Nucleus accumbens (tissue), 56 donors: ENCODE measurements at regions not wholly inside any gene's neighbourhood (a gene's known extent, or its start where the extent isn't known, plus 50 kb on each side); places are given as distances from the start of the nearest gene placed in this dataset.

Source experiments
- DNase-seq, 56 donors: peaks; one replicate each; lab custom pipeline; 2025; lab: John Stamatoyannopoulos, UW

DNA sequence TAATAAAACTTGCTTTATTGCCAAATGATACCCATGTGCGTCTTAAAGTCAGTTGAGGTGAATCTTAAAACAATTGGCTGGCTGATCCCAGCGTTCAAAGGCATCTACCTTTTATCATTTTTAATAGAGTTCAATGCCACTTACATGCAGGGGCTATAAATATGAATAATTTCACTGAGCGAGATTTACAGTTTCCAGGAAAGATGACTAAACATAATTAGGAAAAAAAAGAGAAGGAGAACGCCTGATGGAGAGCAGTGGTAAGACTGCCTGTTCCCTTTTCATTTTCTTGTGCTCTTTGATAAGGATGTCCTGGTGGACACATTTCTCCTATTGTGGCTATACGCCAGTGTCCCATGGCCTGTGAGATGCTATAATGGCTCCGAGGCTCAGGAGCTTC is 139.9 kb upstream of the SLC22A23 start:
- DNase-seq = no peak

DNA sequence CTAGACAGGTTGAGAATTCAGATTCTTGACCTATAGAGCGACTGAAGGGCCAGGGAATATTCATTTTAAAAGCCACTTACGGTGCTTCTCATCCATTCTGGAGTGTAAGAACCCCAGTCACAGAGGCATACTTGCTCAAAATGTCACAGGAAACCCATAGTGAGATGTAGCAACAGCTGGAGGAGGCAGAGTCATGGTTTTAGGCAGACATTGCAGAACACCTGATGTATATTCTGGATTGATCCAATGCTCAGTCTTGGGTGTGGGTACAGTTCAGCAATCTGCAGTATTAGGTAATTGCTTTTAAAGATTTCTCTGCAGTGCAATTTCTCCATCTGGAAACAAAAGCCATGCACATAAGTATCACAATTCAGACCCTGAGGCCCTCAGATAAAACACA is 137.4 kb upstream of the SLC22A23 start:
- no peak for DNase-seq

DNA sequence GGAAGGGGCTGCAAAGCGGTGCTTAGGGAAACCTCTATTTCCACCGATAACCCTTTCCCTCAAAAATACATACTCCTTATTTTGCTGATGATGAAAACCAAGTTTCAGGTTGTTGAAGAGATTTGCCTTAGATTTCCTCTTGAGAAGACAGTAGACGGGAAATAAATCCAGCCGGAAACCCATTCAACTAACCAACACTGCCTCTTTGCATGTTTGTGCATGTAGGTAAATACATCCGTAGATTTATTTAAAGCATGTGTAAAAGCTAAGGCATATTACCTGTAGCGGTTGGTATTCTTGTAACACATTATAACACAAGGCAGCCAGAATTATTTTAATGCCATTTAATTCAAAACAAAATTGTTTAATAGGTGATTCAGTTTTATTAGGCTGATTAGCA is 136.3 kb upstream of the SLC22A23 start:
- no peak for DNase-seq

DNA sequence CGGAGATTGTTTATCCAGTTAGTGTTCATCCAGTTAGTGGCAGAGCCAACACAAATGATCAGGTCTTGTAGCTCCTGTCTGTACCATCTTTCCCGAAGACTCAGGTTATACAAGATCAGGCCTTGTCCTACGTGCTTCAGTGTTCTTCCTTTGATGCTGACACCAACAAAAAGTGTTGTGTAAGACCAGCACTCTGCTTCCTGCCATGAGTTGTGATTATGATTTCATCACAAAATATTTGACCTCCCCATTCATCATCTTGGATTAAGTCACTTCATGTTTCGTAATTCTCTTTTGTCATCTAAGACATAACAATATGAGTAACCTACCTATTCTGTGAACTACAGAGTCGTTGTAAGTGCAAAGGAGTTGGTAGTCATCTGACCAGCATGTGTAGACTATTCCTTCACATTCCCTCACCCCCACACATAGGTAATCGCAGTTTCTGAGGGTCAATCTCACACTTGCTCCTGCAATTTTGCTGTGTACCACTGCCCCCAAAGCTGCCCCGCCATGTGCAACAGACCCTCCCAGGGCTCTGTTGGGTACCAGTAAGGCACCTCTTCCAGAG is 135.6 kb upstream of the SLC22A23 start:
- no peak for DNase-seq

DNA sequence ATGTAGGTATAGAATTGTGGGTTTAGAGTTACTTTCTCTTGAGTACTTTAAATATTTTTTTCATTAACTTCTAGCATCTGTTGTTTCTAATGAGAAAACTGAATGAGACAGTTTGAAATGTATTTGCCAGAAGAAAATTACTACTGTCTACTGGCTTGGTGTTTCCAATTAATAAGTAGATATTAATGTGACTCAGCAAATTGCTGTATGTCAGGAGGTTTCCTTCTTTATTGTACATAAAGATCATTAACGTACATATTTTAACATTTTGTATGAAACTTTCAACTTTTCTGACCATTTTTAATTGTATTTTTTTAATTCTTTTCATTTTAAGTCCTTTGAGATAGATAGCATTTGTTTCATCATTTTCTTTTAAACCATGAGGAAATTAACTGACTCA is 135.1 kb upstream of the SLC22A23 start:
- no peak for DNase-seq

DNA sequence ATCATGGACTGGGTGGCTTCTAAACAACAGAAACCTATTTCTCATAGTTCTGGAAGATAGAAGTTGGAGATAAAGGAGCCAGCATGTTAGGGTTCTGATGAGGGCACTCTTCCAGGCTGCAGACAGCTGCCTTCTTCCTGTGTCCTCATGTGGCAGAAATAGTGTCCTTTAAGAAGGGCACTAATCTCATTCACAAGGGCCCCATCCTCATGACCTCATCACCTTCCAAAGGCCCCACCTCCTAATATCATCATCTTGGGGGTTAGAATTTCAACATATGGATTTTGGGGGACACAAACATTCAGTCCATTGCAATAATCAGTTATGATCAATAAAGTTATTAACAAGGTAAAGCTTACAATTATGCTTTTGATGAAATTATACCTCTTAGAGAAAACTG is 130.8 kb upstream of the SLC22A23 start:
- DNase-seq = no peak

DNA sequence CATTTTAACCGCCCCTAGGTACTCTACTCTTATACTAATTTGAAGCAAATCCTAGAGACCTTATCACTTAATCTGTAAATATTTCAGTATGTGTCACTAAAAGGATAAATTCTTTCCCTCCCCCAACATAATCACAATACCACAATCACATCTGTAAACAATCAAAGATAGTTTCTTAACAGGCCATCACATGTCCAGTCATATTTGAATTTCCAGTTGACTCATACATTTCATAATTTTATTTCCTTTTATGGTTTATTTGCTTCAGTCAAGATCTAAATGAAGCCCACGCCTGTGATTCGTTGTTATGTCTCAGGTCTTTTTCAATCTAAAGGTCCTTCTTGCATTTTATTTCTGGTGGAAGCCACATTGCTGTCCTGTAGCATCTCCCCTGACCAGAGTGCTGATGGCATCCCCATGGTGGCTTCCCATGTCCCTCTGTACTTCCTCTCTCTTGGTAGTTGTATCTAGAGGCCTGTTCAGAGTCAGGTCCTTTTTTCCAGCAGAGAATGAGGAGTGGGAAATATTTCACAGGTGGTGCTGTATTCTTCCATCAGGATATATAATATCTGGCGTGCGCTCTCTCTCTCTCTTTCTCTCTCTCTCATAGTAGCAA is 128.6 kb upstream of the SLC22A23 start:
- no peak for DNase-seq

DNA sequence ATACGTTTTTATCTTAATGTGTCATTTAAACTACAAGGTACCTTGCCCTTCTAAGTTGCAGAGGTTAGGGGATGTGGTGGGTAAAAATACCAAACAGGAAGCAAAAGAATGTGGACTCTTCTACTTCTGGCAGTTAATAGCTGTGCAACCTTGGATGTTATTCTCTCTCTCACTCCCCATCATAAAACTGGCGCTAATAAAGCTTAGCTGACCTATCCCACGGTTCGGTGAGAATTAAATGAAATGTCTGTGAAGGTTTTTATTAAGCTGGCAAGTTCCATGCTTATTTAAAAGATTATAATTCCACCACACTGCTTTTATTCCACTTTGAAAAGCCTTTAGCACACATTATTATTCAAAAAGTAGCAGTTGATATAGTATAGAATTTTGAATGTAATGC is 127.8 kb upstream of the SLC22A23 start:
- DNase-seq = no peak

DNA sequence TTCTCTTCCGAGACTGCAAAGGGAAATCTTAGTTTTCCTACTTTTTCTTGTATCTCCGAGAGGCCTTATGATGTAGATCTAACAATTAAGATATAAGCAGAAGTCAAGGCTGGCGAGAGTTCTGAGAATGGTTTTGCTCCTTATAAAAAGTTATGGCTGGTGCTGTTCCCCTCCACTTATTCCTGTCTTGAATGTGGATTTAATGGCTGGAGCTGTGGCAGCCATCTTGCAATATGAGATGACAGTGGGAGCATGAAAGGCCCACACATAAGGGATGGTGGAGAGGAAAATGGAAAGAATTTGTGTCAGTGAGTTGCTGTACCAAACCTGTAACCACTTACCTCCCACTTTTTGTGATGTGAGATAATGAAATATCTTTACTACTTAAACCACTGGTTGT is 124.6 kb upstream of the SLC22A23 start:
- no peak for DNase-seq

DNA sequence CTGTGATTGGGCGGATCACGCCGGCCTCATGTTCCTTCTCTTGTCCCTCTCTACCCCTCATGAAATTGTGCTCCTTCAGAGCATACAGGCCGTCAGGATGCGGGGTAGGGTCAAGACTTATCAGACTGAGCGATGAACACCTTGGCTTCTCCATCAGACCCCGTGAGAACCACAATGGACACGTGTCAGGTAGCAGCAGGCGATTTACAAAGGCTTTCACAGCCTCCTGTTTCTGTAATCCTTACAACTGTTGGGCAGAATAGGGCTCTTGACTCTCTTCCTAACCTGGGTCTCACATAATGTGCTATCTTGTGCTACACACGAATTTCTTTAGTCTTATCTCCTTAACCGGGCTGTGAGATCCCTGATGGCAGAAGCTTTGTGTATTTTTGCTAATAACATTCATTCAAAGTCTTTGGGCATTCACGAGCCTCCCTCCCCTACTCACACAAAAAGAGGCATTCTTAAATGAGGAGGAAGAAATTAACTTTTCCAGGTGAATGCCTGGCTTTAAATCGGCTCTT is 122.9 kb upstream of the SLC22A23 start:
- DNase-seq = no peak

DNA sequence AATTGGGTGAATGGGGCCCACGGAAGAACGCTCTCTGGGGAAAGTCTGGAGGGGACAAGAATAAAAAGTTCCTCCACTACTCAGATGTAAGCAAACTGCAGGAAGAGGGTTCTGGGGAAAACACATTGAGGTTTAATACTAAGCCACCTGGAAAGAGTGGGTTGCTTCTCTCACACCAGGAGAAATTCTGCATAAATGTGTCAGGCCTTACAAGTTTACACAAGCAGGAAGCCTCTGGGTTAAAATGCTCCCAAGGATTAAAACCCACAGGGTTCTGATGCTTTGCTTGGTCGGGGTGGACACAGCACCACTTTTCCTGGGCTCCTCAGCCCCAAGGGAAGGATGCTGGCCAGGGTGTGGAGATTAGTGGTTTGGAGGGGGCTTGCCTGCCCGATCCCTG is 122.1 kb upstream of the SLC22A23 start:
- DNase-seq = no peak

DNA sequence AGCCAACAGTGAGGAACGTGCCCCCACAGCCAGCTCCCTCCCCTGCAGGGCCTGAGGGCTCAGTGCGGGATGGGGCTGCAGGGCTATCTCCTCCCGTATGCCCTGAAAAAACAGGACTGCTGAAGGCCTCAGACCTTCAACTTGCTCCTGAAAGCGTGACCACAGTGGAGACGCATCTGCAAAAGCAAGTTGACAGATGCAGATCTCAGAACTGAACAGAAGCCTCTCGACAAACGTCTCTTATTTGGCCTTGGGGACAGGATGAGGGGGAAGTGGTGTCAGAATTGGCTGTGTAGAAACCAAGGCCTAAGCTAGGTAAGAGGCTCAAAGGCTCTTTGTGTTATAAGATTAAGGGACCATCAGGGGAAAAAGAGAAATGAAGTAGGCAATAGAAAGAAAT is 120.7 kb upstream of the SLC22A23 start:
- no peak for DNase-seq

DNA sequence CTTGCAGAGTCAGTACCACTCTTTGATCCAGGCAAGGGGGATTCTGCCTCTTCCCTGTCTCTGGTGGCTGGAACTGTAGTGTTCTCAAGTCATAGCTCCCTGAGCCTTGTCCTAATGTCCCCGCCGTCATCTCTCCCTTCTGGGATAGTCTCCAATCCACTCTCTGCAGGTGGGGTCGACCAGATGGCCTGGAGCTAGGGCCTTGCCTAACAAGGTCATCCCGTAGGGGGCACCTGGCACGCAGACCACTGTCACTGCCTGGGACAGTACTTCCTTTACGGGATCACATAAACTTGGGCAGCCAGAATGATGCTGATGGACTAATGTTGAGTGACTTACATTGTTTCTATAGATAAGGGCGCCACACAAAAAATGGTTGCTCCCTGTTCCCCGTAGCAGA is 118.9 kb upstream of the SLC22A23 start:
- no peak for DNase-seq

DNA sequence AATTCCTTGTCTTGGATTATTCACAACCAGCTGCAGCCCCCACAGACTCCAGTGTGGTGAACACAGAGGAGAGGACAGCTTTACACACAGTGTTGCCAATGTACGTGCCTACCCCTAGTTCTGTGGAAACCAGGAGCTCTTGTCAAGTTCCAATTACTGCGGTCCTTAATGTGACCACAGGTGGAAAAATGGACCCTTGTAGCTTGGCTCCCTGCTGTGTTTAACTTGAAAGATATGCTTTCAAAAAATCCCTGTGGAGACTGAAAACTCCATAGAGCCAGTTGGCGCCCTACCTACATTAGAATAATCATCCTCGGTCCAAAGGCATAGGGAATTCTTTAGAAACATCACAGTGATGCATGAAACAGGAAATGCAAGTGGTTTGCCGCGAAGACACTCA is 118.3 kb upstream of the SLC22A23 start:
- no peak for DNase-seq

DNA sequence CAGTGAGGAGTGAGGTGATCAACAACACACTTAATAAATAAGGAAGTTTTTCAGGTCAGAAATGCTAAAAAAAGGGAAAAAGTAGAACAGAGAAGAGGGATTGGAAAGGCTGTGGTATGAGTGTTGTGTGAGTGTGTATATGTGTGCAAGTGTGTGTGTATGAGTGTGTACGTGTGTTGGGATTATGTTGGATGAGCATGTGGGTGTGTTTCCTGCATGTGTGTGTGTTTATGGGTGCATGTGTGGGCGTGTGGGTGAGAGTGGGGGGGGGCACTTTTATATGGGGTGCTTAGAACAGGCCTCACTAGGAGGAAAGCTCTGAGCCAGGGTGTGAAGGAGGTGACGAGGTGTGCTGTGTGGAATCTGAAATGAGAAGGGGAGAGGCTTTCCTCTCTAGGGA is 116.8 kb upstream of the SLC22A23 start:
- DNase-seq = no peak

DNA sequence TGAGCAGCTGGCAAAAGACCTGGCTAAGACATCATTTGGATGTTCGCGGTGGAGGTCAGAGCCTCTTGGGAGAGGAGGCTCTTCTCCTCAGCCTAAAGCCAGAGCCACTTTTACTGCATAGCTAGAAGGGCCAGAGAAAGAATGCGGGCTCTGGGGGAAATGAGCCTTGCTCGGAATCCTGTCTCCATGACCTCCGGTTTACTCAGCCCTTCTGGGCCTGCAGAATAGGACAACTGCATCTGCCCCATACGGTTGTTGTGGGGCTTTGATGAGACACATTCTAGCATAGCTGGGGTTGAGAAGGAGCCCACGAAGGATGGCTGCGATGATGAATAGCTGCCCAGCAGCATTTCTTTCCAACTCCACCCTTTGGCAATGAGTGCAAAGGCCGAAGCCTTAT is 115.0 kb upstream of the SLC22A23 start:
- no peak for DNase-seq

DNA sequence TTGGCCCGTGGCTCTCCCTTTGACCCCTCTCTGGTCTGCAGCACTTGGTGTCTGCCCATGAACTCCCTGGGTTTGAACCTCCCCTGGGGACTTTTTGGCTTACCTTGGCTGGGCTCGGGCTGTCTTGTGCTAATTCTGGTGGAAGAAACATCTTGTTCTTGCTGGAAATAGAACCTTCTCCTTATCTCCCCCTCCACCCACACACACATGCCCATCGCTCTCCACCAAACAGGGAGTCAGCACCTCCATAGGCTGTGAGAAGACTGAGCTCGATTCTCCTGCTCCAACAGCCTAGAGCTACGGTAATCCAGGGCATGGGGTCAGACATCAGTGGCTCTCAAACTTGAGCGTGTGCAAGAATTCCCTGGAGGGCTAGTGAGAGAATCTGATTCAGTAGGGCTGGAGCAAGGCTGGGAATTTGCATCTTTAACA is 114.4 kb upstream of the SLC22A23 start:
- DNase-seq = no peak

DNA sequence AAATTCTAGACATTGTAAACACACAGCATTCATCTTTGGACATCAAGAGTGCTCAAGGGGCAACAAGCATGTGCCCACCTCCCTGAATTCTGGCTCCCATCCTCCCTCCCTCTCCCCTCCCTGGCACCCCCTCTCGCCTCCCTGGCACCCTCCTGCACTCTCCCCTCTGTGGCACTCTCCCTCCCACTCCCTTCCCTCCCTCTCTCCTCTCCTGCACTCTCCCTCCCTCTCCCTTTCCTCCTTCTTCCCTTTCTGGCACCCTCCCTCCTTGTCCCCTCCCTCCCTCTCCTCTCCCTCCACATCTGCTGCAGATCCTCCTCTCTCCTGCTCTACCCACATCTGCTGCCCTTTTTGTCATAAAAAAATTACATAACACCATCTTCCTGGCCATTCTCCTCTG is 113.0 kb upstream of the SLC22A23 start:
- DNase-seq = no peak

DNA sequence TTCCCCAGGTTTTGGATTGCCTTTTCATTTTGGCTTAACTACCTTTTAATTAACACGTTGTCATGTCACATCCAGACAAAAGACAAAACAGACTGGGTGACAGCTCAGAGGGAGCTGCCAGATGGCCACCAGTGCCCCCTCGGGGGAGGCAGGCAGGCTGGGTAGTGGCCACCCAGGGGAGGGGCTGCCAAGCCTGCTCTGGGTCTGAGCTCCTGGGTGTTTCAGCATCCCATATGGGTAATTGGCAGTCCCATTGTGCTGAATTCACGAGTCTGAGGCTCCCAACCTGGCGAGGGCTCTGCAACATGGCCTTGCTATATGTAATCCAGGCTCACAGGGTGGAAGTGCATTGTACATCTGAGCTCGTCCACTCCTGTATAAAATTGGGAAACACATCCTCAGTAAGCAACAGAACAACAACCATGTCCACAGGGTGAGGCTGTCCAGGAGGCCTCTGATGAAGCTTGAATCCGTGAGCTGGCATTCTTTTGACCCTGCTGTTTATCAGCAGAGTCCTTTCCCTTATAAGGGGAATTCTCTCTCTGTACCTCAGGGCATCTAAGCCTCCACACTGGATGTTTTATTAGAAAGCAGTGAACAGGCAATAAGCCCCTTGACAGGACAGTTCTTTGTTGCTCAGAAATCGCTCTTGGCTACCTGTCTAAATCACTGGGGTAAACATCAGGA is 111.7 kb upstream of the SLC22A23 start:
- no peak for DNase-seq

DNA sequence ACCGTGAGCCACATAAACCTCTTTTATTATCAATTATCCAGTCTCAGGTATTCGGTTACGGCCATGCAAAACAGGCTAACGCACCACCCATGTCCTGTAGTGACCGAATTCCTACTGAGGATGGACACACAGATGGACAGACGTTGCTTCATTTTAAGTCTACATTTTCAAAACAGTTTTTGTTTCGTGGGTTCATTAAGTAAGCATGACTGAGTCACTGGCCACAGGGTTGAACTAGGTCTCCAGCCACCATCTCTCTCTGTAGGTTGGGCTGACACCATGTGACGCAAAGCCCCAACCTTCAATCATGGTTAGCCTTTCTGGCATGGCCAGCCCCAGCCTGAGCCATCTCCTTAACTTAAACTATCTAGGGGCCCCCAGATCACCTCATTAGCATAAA is 110.0 kb upstream of the SLC22A23 start:
- no peak for DNase-seq

DNA sequence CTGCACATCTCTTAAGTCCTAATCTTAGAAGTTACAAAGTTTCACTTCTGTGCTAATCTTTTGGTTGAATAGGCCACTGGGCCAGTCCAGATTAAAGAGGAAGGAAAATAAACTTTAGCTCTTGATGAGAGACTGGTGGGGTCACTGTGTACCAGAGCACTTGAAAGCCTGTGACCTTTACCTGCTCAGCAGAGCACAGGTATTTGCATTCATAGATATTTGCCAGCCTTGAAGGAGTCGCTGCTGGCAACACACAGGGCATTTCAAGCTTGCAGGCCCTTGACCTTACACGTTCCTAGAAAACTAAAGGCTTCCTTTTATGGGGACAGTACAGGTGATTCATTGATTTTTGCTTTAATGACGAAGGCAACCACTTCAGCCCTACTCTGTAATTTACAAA is 108.4 kb upstream of the SLC22A23 start:
- DNase-seq = no peak

DNA sequence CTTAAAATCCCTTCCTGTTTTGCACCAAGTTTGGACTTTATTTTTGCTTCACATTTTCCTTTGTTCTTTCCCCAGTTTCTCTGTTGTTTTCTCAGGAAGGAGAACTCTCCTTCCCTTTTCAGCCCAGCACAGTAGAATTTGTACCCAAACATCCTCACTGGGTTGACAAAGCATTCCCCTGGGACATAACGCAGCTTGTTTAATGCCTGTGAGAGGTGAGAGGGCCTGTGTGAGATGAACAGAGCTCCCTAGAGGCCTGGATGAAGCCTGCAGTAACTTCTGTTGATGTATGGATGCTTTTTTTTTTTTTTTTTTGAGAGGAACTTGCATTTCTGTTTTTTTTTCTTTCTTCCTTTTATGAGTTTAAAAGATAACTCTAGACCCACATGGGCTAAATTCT is 104.9 kb upstream of the SLC22A23 start:
- peak in 2 of 56 donors; percentile 3 for DNase-seq
